ENCODE measurements at regions not wholly inside any gene's neighbourhood (a gene's known extent, or its start where the extent isn't known, plus 50 kb on each side); places are given as distances from the start of the nearest gene placed in this dataset.

DNA sequence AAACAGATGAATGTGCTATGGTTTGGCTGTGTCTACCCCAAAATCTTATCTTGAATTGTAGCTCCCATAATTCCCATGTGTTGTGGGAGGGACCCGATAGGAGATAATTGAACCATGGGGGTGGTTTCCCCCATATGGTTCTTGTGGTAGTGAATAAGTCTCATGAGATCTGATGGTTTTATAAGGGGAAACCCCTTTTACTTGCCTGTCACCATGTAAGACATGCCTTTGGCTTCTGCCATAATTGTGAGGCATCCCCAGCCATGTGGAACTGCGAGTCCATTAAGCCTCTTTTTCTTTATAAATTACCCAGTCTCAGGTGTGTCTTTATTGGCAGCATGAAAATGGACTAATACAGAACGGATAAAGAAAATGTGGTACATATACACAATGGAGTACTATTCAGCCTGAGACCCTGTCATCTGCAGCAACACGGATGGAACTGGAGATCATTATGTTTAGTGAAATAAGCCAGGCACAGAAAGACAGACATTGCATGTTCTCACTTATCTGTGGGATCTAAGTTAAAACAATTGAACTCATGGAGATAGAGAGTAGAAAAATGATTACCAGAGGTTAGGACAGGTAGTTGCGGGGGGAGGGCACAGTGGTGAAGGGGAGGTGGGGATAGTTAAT is 587.6 kb upstream of the NRP1 start:
- TF ChIP-seq, protein P1, sequence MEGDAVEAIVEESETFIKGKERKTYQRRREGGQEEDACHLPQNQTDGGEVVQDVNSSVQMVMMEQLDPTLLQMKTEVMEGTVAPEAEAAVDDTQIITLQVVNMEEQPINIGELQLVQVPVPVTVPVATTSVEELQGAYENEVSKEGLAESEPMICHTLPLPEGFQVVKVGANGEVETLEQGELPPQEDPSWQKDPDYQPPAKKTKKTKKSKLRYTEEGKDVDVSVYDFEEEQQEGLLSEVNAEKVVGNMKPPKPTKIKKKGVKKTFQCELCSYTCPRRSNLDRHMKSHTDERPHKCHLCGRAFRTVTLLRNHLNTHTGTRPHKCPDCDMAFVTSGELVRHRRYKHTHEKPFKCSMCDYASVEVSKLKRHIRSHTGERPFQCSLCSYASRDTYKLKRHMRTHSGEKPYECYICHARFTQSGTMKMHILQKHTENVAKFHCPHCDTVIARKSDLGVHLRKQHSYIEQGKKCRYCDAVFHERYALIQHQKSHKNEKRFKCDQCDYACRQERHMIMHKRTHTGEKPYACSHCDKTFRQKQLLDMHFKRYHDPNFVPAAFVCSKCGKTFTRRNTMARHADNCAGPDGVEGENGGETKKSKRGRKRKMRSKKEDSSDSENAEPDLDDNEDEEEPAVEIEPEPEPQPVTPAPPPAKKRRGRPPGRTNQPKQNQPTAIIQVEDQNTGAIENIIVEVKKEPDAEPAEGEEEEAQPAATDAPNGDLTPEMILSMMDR (IDR thresholded peaks at IDR 0.05) = no peak
- TF ChIP-seq POLR2A (IDR thresholded peaks at IDR 0.05) = no peak

All from right lobe of liver (tissue), 4 donors.